Urinary bladder (tissue), 3 donors: ENCODE measurements at regions not wholly inside any gene's neighbourhood (a gene's known extent, or its start where the extent isn't known, plus 50 kb on each side); places are given as distances from the start of the nearest gene placed in this dataset.

ENCODE experiments used
- DNase-seq: peaks from one replicate; pipeline ENCODE4 v3.0.0-alpha.2; 2015; ENCODE audit errors: extremely low spot score
- H3K27ac ChIP-seq: one replicate; pipeline ENCODE4 v1.5.1; 2013; ENCODE audit warnings: low read depth, mild to moderate bottlenecking, moderate library complexity
- H3K36me3 ChIP-seq: one replicate; pipeline ENCODE4 v1.6.1; 2013; ENCODE audit warnings: mild to moderate bottlenecking, moderate library complexity; ENCODE audit not compliant: insufficient read depth
- H3K4me1 ChIP-seq: one replicate; pipeline ENCODE4 v1.6.1; 2013; ENCODE audit warnings: mild to moderate bottlenecking, moderate library complexity; ENCODE audit not compliant: insufficient read depth
- H3K4me3 ChIP-seq: one replicate; pipeline ENCODE4 v1.5.1; 2013; ENCODE audit warnings: low read depth, low read length
- WGBS: extraction: QIAGEN DNeasy Blood & Tissue Kit; methylation state at CpG from one replicate; pipeline ENCODE4 v1.1.7; 2013; 5-methylcytosine and 5-hydroxymethylcytosine counted together
- donor health status: healthy with polysubstance abuse.
- donor health status: healthy.

- no peak overlapping the region for H3K4me3 ChIP-seq
- H3K27ac ChIP-seq, result no peak overlapping the region
- no peaks in the 10 kb centered on the region for H3K36me3 ChIP-seq
- WGBS, result 66% methylated on average over 2 of the region's 2 CpGs
- no peaks in the 10 kb centered on the region for H3K4me1 ChIP-seq
- no peak for DNase-seq
Observed at GRCh38 chr1:56297208-56297607, 282.2 kb downstream of the PLPP3 start.

GRCh38 chr1:56295949-56296929, 283.1 kb downstream of the PLPP3 start:
- 91% methylated on average over 4 of the region's 4 CpGs for WGBS
- H3K4me1 ChIP-seq, result no peaks in the 10 kb centered on the region
- no peak for DNase-seq
- no peak overlapping the region for H3K4me3 ChIP-seq
- no peak overlapping the region for H3K27ac ChIP-seq
- no peaks in the 10 kb centered on the region for H3K36me3 ChIP-seq

- H3K36me3 ChIP-seq, result no peaks in the 10 kb centered on the region
- no peak overlapping the region for H3K27ac ChIP-seq
- H3K4me3 ChIP-seq, result no peak overlapping the region
- no peaks in the 10 kb centered on the region for H3K4me1 ChIP-seq
- no peak for DNase-seq
- WGBS, result 61% methylated on average over 5 of the region's 5 CpGs
Observed at GRCh38 chr1:56291374-56291919, 287.9 kb downstream of the PLPP3 start.

GRCh38 chr1:56289260-56289659, 290.1 kb downstream of the PLPP3 start:
- no peaks in the 10 kb centered on the region for H3K4me1 ChIP-seq
- H3K4me3 ChIP-seq, result no peak overlapping the region
- no peak overlapping the region for H3K27ac ChIP-seq
- no peaks in the 10 kb centered on the region for H3K36me3 ChIP-seq
- no peak for DNase-seq
- 92% methylated on average over 1 of the region's 1 CpG for WGBS

- Histone ChIP-seq H3K27ac (no peak overlapping the region), H3K4me3 (no peak overlapping the region), H3K4me1 (no peaks in the 10 kb centered on the region), H3K36me3 (no peaks in the 10 kb centered on the region)
- no peak for DNase-seq
- 89% methylated on average over 5 of the region's 5 CpGs for WGBS
Observed at GRCh38 chr1:56287721-56288120, 291.6 kb downstream of the PLPP3 start.

- Histone ChIP-seq H3K4me3 (no peak overlapping the region), H3K27ac (no peak overlapping the region), H3K36me3 (no peaks in the 10 kb centered on the region), H3K4me1 (no peaks in the 10 kb centered on the region)
- no peak for DNase-seq
- WGBS, result 99% methylated on average over 1 of the region's 1 CpG
Observed at GRCh38 chr1:56286956-56287355, 292.4 kb downstream of the PLPP3 start.

- Histone ChIP-seq H3K4me1 (no peaks in the 10 kb centered on the region), H3K36me3 (no peaks in the 10 kb centered on the region), H3K27ac (no peak overlapping the region), H3K4me3 (no peak overlapping the region)
- DNase-seq, result no peak
Observed at GRCh38 chr1:56286506-56286905, 292.9 kb downstream of the PLPP3 start.

GRCh38 chr1:56285554-56286402, 293.6 kb downstream of the PLPP3 start:
- Histone ChIP-seq H3K4me3 (no peak overlapping the region), H3K4me1 (no peaks in the 10 kb centered on the region), H3K27ac (no peak overlapping the region), H3K36me3 (no peaks in the 10 kb centered on the region)
- WGBS, result 74% methylated on average over 4 of the region's 4 CpGs
- DNase-seq, result no peak

GRCh38 chr1:56284928-56285327, 294.4 kb downstream of the PLPP3 start:
- WGBS, result 42% methylated on average over 3 of the region's 3 CpGs
- no peak for DNase-seq
- no peaks in the 10 kb centered on the region for H3K4me1 ChIP-seq
- no peaks in the 10 kb centered on the region for H3K36me3 ChIP-seq
- H3K4me3 ChIP-seq, result no peak overlapping the region
- H3K27ac ChIP-seq, result no peak overlapping the region

GRCh38 chr1:56278061-56278460, 301.3 kb downstream of the PLPP3 start:
- Histone ChIP-seq H3K4me1 (no peaks in the 10 kb centered on the region), H3K36me3 (no peaks in the 10 kb centered on the region), H3K27ac (no peak overlapping the region), H3K4me3 (no peak overlapping the region)
- WGBS, result 83% methylated on average over 3 of the region's 3 CpGs
- no peak for DNase-seq

- DNase-seq, result no peak
- Histone ChIP-seq H3K4me3 (no peak overlapping the region), H3K36me3 (no peaks in the 10 kb centered on the region), H3K27ac (no peak overlapping the region), H3K4me1 (no peaks in the 10 kb centered on the region)
- WGBS, result 67% methylated on average over 7 of the region's 7 CpGs
Observed at GRCh38 chr1:56268519-56269140, 310.7 kb downstream of the PLPP3 start.

GRCh38 chr1:56267611-56268010, 311.8 kb downstream of the PLPP3 start:
- WGBS, result 95% methylated on average over 2 of the region's 2 CpGs

GRCh38 chr1:56266359-56266758, 313.0 kb downstream of the PLPP3 start:
- H3K36me3 ChIP-seq, result no peaks in the 10 kb centered on the region
- no peaks in the 10 kb centered on the region for H3K4me1 ChIP-seq
- WGBS, result 83% methylated on average over 3 of the region's 3 CpGs
- DNase-seq, result no peak
- no peak overlapping the region for H3K27ac ChIP-seq
- H3K4me3 ChIP-seq, result no peak overlapping the region

More at GRCh38 chr1:56267611-56268010, 311.8 kb downstream of the PLPP3 start:
- no peak overlapping the region for H3K27ac ChIP-seq
- DNase-seq, result no peak
- no peak overlapping the region for H3K4me3 ChIP-seq
- no peaks in the 10 kb centered on the region for H3K36me3 ChIP-seq
- no peaks in the 10 kb centered on the region for H3K4me1 ChIP-seq
